ENCODE measurements at regions not wholly inside any gene's neighbourhood (a gene's known extent, or its start where the extent isn't known, plus 50 kb on each side); places are given as distances from the start of the nearest gene placed in this dataset.
"Not testable (repeated sequence)": the region's sequence is repeated elsewhere in the genome, so short reads cannot be mapped to it uniquely, and the experiment has no call there.

GRCh38 chr2:195574312-195574711 lies 82.7 kb upstream of the SLC39A10 start:
- no peak for DNase-seq (ENCODE audit: extremely low read depth in 1 of 11, low read depth in 9 of 11, low spot score in 4 of 11)

DNA sequence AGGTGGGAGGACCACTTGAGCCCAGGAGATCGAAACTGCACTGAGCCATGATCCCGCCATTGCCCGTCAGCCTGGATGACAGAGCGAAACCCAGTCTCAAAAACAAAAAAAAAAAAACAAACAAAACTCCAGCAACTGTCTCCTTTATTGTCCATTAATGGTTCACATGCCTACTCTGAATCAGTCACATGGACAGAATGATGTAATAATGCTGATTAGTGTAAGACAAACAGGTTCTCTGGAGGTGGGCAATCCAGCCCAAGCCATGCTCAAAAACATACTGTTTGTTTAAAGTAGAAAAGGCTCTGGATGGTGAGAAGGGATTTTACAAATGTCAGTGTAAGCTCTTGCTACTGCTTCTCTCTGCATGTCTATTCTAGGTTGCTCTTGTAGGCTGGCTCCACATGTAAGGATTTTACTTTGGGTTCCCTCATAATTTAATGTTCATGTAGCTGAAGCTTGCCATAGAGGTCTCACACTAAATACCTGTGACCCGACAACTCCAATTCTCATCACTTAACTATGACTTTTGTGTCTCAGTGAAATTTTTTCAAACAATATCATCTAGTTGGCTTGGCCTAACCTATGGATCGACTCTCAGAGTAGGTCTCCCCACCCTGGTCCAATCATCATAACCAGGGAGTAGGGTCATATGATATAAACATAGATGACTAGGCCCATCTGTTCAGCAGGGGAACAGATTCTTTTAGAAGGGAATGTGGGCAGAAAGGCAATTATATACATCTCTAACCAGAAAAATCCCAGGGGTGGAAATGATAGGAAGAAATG lies 83.9 kb upstream of the SLC39A10 start:
- DNase-seq (ENCODE audit: extremely low read depth in 1 of 11, low read depth in 9 of 11, low spot score in 4 of 11), result no peak

DNA sequence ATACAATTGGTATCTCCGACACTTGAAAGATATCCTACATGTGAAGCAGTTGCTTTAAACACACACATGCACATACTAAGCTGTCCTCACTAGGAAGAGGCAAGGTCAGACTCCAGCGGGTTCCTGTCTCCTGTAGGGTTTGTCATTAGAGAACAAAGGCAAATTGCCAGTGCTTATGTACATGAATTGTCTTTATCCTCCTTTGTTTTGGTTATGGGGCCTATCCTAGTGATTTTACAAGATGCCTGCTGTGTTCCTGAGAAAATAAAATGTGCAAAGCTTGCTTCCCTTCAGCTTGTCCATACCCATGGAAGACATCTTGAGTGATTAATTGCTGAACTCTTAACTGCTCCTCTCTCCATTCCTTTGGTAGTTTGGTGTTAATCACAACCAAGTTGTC lies 86.7 kb upstream of the SLC39A10 start:
- no peak for DNase-seq (ENCODE audit: extremely low read depth in 1 of 11, low read depth in 9 of 11, low spot score in 4 of 11)

DNA sequence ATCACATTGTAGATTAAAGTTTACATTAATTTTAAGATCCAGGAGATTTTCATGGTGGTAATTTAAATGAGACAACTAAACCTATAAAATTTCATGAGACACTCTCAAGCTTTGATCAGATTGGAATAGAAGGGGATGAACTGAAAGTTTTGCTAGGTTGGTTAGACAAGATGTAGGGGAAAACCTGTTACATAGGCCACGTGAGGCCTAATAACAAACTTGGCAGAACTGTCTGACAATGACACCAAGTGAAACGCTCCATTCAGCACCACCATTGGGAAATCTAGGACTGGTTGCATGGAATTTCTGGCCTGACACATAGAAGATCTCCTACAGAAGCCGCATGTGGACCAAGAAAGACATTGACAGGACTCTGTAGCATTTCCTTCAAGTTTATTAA lies 87.8 kb upstream of the SLC39A10 start:
- DNase-seq (ENCODE audit: extremely low read depth in 1 of 11, low read depth in 9 of 11, low spot score in 4 of 11), result no peak

- not testable (repeated sequence) for DNase-seq (ENCODE audit: extremely low read depth in 1 of 11, low read depth in 9 of 11, low spot score in 4 of 11)
These were observed 92.3 kb upstream of the SLC39A10 start for GRCh38 chr2:195564625-195565135.

- no peak for DNase-seq (ENCODE audit: extremely low read depth in 1 of 11, low read depth in 9 of 11, low spot score in 4 of 11)
These were observed 93.0 kb upstream of the SLC39A10 start for GRCh38 chr2:195563857-195564512.

DNA sequence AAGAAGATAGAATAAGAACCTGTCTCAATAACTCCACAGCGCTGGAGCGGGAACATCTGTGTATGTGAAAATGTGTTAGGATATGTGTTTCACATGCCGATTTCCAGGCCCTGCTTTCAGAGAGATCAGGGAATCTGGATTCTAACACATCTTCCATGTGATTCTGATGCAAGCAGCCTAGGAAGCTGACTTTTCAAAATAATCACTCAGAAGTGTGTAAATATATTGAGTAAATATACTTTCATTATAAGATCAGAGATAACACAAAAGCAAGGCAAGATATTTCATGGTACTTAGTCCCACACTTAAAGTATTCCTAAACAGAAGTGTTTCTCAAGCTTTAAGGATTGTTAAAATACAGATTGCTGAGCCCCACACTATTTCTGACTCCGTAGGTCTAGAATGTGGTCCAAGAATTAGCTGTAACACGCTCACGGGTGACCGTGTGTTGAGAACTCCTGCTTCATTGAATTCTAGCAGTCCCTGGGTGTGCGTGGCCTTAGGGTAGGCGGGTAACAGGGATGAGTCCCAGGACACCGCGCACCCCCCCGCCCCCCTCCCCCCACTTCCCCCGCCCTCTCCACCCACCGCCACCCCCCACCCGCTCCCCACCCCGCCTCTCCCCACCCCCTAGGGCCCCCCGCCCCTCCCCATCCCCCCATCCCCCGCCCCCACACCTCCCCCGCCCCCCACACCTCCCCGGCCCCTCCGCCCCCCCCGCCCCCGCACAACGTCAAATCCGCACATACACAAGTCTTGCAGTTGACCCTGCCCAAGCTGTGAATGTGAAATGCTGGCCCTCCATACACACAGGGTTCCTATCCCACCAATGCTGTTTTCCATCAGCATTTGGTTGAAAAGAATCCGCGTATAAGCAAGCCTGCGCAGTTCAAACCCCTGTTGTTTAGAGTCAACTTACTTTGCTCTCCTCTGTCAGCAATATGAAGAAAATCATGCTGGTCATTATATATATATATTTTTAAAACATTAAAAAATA lies 94.2 kb upstream of the SLC39A10 start:
- DNase-seq (ENCODE audit: extremely low read depth in 1 of 11, low read depth in 9 of 11, low spot score in 4 of 11), result no peak

- DNase-seq (ENCODE audit: extremely low read depth in 1 of 11, low read depth in 9 of 11, low spot score in 4 of 11), result no peak
These were observed 95.7 kb upstream of the SLC39A10 start for GRCh38 chr2:195561116-195561921.

DNA sequence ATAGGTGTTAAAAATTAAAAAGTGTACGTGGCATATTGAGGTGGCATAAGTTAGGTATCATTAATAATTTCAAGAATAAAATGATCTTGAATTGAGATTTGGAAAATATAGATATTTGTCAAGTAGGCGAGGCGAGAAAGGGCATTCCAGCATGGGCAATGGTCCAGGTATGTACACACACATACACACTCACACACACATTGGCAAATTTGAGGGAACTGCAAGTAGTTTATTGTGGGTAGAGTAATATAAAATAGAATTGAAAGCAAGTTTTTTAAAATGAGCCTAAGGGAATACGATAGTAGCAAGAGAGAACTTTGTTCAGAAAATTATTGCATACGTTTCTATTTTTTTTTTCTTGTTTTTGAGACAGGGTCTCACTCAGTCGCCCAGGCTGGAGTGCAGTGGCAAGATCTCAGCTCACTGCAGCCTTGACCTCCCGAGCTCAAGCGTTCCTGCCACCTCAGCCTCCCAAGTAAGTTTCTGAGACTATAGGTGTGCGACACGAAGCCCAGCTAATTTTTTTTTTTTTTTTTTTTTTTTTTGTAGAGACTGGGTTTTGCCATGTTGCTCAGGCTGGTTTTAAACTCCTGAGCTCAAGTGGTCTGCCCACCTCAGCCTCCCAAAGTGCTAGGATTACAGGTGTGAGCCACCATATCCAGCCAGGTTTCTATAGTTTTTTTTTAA lies 96.7 kb upstream of the SLC39A10 start:
- no peak for DNase-seq (ENCODE audit: extremely low read depth in 1 of 11, low read depth in 9 of 11, low spot score in 4 of 11)

GRCh38 chr2:195559431-195559914 lies 97.6 kb upstream of the SLC39A10 start:
- DNase-seq (ENCODE audit: extremely low read depth in 1 of 11, low read depth in 9 of 11, low spot score in 4 of 11), result peak in 7 of 11 donors; percentile 19 to 49 (median 24)

- no peak for DNase-seq (ENCODE audit: extremely low read depth in 1 of 11, low read depth in 9 of 11, low spot score in 4 of 11)
These were observed 101.1 kb upstream of the SLC39A10 start for GRCh38 chr2:195555971-195556370.

GRCh38 chr2:195552581-195552980 lies 104.4 kb upstream of the SLC39A10 start:
- no peak for DNase-seq (ENCODE audit: extremely low read depth in 1 of 11, low read depth in 9 of 11, low spot score in 4 of 11)

GRCh38 chr2:195548198-195548940 lies 108.7 kb upstream of the SLC39A10 start:
- DNase-seq (ENCODE audit: extremely low read depth in 1 of 11, low read depth in 9 of 11, low spot score in 4 of 11), result no peak

DNA sequence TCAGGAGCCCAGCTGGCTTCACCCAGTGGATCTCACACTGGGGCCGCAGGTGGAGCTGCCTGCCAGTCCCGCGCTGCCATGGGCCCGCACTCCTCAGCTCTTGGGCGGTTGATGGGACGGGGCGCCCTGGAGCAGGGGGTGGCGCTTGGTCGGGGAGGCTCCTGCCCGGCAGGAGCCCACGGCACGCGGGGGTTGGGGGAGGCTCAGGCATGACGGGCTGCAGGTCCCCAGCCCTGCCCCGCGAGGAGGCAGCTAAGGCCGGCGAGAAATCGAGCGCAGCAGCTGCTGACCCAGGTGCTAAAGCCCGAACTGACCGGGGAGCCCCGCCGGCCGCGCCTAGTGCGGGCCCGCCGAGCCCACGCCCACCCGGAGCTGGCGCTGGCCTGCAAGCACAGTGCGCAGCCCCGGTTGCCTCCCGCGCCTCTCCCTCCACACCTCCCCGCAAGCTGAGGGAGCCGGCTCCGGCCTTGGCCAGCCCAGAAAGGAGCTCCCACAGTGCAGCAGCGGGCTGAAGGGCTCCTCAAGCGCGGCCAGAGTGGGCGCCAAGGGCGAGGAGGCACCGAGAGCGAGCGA lies 109.7 kb upstream of the SLC39A10 start:
- DNase-seq (ENCODE audit: extremely low read depth in 1 of 11, low read depth in 9 of 11, low spot score in 4 of 11), result not testable (repeated sequence)

- no peak for DNase-seq (ENCODE audit: extremely low read depth in 1 of 11, low read depth in 9 of 11, low spot score in 4 of 11)
These were observed 111.2 kb upstream of the SLC39A10 start for GRCh38 chr2:195545811-195546210.

GRCh38 chr2:195543902-195544894 lies 112.8 kb upstream of the SLC39A10 start:
- DNase-seq (ENCODE audit: extremely low read depth in 1 of 11, low read depth in 9 of 11, low spot score in 4 of 11), result no peak
